ENCODE measurements at regions not wholly inside any gene's neighbourhood (a gene's known extent, or its start where the extent isn't known, plus 50 kb on each side); places are given as distances from the start of the nearest gene placed in this dataset.

- Histone ChIP-seq H3K4me1 (ENCODE audit: insufficient read depth, low read length) (no peaks in the 10 kb centered on the region), H3K36me3 (ENCODE audit: insufficient read depth, low read length) (no peaks in the 10 kb centered on the region), H3K4me3 (ENCODE audit: low read length) (no peak overlapping the region), H3K9me3 (ENCODE audit: control insufficient read depth in 1 of 2, insufficient read depth in 1 of 2, low read length in 2 of 2) (no peaks in the 10 kb centered on the region), H3K27ac (ENCODE audit: low read depth in 1 of 2, low read length in 2 of 2) (no peak overlapping the region), H3K27me3 (ENCODE audit: control insufficient read depth in 1 of 2, insufficient read depth in 2 of 2, low read length in 2 of 2) (no peaks in the 10 kb centered on the region)
- Mint-ChIP-seq H3K27ac (no peak overlapping the region), H3K36me3 (ENCODE audit: low read depth) (no peaks in the 10 kb centered on the region), H3K27me3 (peaks cover 32% of the 10 kb centered on the region), H3K9me3 (no peaks in the 10 kb centered on the region), H3K4me1 (ENCODE audit: low read depth) (no peaks in the 10 kb centered on the region), H3K4me3 (no peak overlapping the region)
- intact Hi-C loops (cut with DNase I, micrococcal nuclease), result no loop called here
- POLR2A ChIA-PET, result no interaction called here
- ATAC-seq (ENCODE audit: poor library complexity) (no peak), DNase-seq (no peak)
- no peak for TF ChIP-seq CTCF (IDR thresholded peaks at IDR 0.05)
- CTCF ChIA-PET, result no interaction called here
These were observed 178.7 kb downstream of the EN1 start for GRCh38 chr2:118668431-118669424.

- intact Hi-C loops (cut with DNase I, micrococcal nuclease), result no loop called here
- no peak for TF ChIP-seq CTCF (IDR thresholded peaks at IDR 0.05)
- ChIA-PET CTCF (no interaction called here), POLR2A (no interaction called here)
- Histone ChIP-seq H3K4me3 (ENCODE audit: low read length) (no peak overlapping the region), H3K4me1 (ENCODE audit: insufficient read depth, low read length) (no peaks in the 10 kb centered on the region), H3K9me3 (ENCODE audit: control insufficient read depth in 1 of 2, insufficient read depth in 1 of 2, low read length in 2 of 2) (no peaks in the 10 kb centered on the region), H3K27ac (ENCODE audit: low read depth in 1 of 2, low read length in 2 of 2) (no peak overlapping the region), H3K27me3 (ENCODE audit: control insufficient read depth in 1 of 2, insufficient read depth in 2 of 2, low read length in 2 of 2) (no peaks in the 10 kb centered on the region), H3K36me3 (ENCODE audit: insufficient read depth, low read length) (no peaks in the 10 kb centered on the region)
- Mint-ChIP-seq H3K27ac (no peak overlapping the region), H3K4me1 (ENCODE audit: low read depth) (no peaks in the 10 kb centered on the region), H3K27me3 (peaks cover 28% of the 10 kb centered on the region), H3K36me3 (ENCODE audit: low read depth) (no peaks in the 10 kb centered on the region), H3K4me3 (no peak overlapping the region), H3K9me3 (no peaks in the 10 kb centered on the region)
- ATAC-seq (ENCODE audit: poor library complexity) (no peak), DNase-seq (no peak)
These were observed 179.5 kb downstream of the EN1 start for GRCh38 chr2:118667964-118668363.

GRCh38 chr2:118667348-118667747 lies 180.1 kb downstream of the EN1 start:
- H3K27ac ChIP-seq (ENCODE audit: low read depth in 1 of 2, low read length in 2 of 2), result no peak overlapping the region
- no peaks in the 10 kb centered on the region for H3K9me3 ChIP-seq (ENCODE audit: control insufficient read depth in 1 of 2, insufficient read depth in 1 of 2, low read length in 2 of 2)
- no peak for DNase-seq
- TF ChIP-seq CTCF (IDR thresholded peaks at IDR 0.05), result no peak
- Mint-ChIP-seq H3K27me3 (peaks cover 28% of the 10 kb centered on the region), H3K27ac (no peak overlapping the region), H3K9me3 (no peaks in the 10 kb centered on the region), H3K4me1 (ENCODE audit: low read depth) (no peaks in the 10 kb centered on the region), H3K4me3 (no peak overlapping the region), H3K36me3 (ENCODE audit: low read depth) (no peaks in the 10 kb centered on the region)
- ChIA-PET POLR2A (no interaction called here), CTCF (no interaction called here)
- no peaks in the 10 kb centered on the region for H3K4me1 ChIP-seq (ENCODE audit: insufficient read depth, low read length)
- H3K27me3 ChIP-seq (ENCODE audit: control insufficient read depth in 1 of 2, insufficient read depth in 2 of 2, low read length in 2 of 2), result no peaks in the 10 kb centered on the region
- no peak for ATAC-seq (ENCODE audit: poor library complexity)
- no peak overlapping the region for H3K4me3 ChIP-seq (ENCODE audit: low read length)
- no peaks in the 10 kb centered on the region for H3K36me3 ChIP-seq (ENCODE audit: insufficient read depth, low read length)
- intact Hi-C loops (cut with DNase I, micrococcal nuclease), result no loop called here
